ENCODE measurements at regions not wholly inside any gene's neighbourhood (a gene's known extent, or its start where the extent isn't known, plus 50 kb on each side); places are given as distances from the start of the nearest gene placed in this dataset.

DNA sequence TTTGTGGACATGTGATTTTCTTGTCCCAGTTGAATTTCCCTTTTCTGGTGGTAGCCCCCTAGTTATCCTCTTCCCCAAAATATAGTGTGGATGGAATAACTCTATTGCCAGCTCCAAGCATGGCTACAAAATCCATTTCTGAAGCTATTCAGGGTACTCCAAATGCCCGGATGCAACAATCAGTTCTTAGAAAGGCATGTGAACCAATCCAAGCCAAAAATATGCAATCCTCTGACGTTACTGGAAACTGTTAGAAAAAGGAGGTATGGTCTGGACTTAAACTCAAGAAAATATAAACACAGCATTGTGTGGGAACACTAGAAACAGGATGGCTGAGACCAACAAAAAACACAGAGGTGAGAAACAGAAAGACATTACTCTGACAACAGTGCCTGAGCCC is 347.0 kb downstream of the GPAM start:
- no peak for DNase-seq

DNA sequence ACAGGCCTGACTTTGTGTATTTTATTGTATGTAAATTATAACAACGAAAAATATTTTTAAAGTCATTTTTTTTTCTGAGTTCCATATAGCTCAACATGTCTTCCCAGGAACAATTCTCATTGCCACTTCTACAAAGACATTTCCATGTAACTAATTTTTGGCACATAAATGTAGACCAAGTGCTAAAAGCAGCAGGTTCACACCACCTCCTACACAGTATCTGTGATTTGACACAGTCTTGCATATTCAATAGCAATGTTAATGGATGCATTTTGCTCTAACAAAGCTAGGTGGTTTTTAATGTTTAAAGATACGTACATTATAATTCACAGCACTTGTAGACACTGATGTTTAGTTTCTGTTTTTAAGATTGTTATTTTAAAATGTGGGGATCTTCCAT is 346.5 kb downstream of the GPAM start:
- DNase-seq: no peak

DNA sequence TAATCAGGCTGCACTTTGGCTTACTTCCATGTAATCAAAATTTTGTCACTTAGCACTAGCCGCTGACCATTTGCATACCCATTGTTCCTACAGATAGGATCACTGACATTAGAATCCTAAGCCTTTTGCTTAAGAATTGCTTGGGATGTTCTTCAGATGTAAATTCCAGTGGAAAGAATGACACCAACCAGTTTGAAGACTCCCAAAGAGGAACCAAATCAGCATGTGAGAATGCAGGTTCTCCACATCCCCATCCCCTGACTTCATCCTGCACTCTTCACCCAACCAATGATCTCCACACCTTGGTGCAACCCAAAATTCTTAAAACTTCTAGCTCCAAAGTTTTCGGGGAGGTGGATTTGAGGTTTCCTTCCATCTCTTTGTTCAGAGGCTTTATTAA is 345.6 kb downstream of the GPAM start:
- DNase-seq: no peak

DNA sequence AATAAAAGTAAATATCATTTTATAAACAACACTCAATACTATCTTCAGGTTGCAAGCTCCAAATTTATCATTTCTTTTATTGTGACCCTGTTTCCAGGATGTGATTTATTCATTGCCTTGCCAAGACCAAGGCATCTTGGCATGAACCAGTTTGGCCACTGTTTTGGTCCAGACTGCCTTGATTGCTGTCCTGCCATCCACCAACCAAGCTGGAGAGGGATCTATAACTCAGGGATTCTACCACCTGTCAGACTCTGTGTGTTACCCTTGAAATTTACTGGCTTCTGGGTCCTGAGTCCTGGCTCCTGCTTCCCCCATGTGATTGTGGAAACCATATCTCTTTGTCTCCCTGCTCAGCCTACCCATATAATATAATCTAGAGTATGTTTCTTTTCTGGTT is 343.0 kb downstream of the GPAM start:
- no peak for DNase-seq

DNA sequence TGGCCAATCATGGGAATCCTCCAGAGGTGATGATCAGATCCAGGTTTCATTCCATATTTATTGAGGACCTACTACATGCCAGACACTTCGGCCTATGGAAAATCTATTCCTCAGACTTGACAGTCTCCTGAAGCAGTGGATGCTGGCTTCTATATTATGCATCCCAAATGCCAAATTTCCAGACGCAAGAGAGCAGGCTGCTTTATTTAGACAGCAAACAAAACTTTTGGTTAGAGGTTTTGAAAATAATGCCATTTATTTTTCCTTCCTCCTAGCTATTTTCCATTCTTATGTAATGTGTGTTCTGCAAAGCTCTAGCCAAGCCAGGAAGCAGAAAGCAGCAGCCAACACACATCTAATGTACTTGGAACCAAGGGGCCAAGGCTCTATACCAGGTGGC is 330.8 kb downstream of the GPAM start:
- DNase-seq: no peak

DNA sequence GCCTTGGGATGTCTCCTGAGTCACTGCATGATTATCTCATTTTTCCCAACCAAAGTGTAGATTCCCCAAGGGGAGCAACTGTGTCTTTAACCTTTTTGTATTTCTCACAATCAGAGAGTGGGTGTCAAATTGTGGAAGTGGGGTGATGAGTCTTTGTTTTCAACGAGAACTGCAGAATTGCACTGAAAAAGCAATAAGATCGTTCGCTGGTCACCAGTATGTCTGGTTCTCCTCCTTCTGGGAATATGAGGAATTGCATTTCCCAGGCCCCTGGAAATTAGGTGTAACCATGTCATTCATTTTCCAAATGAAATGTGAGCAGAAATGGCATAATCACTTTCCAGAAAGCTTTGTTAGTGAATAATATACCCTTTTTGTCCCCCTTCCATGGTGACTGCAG is 326.9 kb downstream of the GPAM start:
- no peak for DNase-seq

DNA sequence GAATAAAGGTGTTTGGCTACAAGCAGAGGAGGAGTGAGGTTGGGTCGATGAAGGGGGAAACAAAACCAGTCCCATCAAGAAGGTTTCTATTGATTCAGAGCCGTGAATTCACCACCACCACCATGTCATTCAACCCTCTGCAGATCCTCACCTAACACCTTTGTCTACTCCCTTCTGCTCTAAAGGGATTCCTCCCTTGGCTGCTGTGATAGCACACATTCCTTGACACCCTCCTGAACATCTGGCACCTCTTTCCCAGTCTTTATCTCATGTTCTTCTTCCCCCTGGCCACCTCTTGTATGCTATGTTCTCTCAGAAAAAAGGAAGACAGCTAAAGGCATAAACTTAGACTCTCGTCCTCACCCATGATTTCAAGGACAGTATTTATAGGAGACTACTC is 318.0 kb downstream of the GPAM start:
- no peak for DNase-seq

DNA sequence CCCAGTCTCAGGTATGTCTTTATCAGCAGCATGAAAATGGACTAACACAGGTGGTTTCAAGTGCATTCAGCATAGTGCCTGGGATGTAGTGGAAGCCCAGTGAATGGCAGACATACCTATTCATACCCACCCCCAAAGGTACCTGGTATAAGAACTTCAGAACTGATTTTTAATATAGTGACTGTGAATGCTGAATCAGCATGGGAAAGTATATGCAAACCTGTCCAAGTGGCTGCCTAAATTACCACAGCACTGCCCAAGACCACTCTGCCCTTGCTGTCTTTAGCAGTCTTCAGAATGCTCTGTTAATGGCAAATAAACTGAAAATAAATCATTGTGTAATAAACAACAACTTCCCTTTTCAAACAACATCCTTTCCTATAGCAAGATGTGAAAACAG is 312.1 kb downstream of the GPAM start:
- no peak for DNase-seq

DNA sequence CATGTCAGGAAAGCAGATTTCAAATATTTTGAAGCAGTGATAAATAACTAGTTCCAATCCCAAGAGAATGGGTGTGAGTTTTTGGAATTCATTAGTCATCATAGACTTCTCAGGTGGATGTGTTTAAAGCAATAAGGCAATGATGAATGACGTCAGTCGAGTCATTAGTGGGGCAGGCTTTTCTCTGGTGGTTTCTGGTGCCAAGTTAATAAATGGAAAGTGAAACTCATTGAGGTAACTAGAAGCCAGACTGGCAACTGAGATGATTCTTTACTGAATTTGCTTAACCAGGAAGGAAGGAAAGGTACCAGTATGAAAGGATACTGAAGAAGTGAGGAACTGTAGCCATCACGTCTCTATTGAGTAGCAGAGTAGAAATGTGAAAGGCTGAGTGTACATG is 311.0 kb downstream of the GPAM start:
- no peak for DNase-seq

DNA sequence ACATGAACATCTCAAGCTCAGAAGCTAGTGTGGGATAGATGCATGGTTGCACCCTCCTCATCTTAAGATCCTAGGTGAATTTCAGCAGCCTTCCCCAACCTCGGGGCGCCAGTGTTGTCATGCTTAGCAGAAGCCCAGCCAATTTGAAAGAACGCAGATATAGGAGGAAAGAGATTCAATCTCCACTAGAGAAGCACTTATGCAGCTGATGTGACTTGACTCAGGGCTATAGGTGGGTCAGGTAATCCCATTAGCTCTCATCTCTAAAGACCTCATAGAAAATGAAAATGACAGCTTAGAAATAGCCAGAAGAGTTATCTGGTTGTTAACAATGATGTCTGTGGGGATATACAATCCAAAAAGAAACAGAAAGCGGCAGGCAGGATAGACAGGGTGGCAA is 310.5 kb downstream of the GPAM start:
- DNase-seq: no peak

DNA sequence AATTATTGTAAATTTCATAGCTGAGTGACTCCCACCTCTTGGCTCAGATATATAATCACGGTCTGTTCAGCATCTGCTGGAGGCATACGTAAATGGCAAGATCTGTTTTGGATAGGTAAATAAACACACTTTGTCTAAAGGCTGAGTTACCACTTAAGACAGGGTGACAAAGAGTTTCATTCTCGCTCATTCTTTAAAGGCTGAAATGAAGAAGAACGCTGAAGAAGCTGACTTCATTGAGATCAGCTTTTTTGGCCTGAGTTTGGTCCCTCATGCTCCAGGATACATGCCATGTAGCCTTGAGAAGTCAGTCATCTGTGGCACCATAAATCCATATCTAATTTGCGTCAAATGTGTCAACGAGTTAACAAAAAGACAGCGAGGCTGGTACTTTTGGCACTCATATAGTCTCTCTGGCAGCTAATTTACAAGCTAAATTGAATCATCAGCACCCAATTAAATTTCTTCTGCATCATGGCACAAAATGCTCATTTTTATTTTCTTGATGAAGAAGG is 309.9 kb downstream of the GPAM start:
- no peak for DNase-seq

DNA sequence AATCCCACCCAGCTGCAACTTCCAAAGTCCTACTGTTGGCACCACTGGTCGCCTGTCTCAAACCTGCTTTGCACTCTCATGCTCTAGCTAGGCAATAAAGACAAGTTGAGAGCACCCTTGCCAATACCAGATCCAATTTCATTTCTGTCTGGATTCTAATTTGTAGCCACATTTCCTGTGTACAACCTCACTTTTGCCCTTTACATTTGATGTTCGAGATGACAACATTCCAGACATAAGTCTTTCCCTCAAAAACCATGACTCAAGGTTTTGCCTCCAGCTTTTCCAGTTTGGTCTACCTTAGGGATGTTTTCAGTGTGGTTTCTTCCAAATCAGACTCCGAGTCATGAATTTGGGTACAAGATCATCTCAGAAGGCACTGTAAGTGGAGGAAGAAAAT is 309.0 kb downstream of the GPAM start:
- DNase-seq: no peak

DNA sequence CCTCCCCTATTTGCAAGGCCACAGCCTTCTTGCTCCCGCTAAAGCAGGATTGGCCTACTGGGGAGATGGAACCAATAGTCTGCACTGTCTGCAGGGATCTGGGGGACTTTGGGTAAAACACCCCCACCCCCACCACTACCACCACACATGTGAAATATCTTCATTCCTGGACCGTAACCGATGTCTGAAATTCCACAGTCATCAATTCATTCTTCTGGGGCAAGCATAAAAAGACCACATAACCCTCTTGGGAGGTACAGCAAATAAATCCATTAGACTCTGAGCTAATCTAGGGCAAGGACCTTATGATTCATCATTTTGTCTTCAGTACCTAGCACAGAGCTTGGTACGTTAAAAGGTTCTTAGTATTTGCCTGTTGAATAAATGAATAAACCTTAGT is 307.8 kb downstream of the GPAM start:
- DNase-seq: no peak

DNA sequence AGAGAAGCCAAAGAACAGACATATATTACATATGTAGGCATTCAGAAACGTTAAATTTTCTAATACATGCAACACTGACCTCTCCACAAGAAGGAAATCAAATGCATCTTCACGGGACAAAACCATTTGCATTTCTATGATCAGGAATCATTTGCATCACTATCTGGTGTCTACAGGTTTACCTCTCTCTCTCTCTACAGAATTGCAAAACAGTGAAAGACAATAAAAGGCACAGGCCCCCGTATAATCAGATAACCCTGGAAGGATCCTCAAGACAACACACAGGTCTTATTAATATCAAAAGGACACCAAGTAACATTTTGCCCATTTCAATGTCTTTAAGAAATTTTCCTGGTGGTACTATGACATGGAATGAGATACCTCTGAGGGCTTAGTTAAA is 306.3 kb downstream of the GPAM start:
- no peak for DNase-seq

DNA sequence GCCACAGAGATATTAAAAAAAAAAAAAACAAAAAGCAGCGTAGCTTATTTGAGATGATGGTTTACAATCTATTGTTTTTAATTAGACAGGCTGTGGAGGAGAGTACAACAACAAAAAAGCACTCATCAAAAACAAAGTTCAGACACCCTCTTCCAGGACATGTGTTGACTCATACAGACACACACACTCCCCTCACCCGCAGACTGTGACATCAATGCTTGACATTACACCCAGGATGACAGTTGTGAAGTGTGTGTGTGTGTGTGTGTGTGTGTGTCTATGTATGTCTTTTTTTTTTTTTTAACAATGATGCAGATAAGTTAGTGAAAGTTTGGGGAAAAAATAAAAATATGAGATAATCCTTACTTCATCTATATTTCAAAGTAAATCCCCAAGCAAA is 303.6 kb downstream of the GPAM start:
- DNase-seq: no peak

DNA sequence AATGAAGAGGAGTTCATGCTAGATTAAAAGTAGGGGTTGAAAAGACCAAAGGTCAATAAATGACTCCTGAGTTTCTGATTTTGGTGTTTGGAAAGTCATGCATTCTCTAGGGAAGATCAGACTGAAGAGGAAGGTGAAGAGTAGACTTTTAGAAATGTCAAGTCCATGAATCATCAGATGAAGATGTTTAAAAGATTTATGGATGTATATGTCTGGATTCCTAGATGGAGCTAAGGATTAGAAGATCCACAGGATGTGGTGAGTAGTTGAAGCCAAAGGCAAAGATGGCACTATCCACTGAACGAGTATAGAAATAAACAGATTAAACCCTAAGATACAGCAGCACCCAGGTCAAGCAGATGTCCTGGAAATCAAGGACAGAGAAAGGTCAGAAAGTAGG is 298.5 kb downstream of the GPAM start:
- no peak for DNase-seq

DNA sequence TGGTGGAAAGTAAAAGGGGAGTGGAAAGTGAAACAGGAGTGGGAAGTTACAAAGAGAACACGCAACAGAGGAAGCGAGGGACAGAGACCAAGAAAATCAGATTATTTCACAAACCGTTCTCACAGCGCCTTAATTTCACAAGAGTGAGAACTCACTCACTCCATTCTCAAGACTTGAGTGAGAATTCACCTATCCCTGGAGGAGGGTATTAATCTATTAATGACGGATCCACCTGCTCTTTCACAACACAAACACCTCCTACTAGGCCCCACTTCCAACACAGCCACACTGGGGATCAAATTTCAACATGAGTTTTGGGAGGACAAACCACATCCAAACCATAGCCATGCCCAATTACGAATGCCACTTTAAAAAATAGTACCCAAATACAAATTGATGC is 297.6 kb downstream of the GPAM start:
- no peak for DNase-seq

DNA sequence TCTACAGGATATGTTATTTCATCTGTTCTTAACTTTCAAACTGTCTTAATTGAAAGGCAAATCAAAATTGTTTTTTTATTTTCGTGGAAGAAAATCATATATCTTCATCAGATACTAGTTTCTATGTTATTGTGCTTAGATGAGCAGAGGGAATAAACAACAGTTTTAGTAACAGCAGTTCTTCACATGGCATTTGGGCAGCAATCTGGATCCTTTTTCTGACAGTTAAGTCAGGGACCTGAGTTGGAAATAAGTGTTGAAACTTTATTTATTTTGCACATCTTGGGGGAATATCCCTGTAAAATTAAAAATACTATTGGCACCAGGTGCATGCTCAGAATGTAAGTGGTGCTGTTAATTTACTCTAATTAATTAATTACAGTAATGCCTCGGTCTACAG is 296.3 kb downstream of the GPAM start:
- DNase-seq: no peak

DNA sequence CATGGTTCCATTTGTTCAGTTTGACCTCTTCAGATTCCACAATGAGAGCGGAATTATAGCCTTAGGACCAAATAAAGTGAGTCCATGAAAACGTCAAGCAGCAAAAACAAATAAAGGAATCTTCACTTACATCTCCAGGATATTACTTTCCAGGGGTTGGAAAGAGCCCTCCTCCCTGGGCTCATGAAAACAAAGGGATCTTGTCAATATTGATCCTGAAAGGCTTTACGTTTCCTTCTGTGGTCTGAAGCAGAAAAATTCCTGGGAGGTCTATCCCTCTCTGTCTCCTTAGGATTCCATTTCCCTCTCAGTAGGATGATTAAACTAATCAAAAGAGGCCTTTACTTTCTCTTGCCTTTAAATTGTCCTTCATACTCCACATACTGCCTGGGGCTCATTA is 293.5 kb downstream of the GPAM start:
- no peak for DNase-seq

DNA sequence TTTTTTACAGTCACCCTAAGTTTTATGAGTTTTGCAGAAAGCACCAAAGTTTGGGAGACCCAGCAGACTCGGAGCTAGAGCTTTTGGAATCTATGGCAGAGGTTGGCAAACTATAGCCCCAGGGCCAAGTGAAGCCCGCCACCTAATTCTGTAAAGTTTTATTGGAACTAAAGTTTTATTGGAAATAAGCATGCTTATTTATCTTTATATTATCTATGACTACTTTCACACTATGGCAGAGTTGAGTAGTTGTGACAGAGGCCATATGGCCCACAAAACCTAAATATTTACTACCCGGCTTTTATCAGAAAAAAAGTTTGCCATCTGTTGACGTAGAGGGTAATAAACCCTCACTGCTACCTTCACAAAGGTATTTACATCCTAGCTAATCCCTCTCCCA is 267.6 kb downstream of the GPAM start:
- DNase-seq: no peak

DNA sequence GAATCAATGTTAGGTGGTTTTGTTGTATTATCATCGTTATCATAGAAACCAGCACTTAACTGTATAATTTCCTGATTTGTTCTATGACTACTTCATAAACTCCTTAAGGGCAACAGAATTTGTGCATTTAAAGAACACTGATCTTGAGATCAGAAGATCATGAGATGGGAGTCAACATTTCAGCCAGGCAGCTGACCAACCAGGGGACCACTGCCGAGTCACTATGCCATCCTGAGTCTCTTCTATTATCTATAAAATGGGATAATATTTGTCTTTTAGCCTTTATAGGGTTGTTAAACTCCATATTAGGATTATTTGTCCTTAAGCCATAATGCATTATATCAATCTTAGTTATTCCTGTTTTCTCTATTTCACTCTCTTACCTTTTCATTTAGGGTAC is 261.7 kb downstream of the GPAM start:
- no peak for DNase-seq

DNA sequence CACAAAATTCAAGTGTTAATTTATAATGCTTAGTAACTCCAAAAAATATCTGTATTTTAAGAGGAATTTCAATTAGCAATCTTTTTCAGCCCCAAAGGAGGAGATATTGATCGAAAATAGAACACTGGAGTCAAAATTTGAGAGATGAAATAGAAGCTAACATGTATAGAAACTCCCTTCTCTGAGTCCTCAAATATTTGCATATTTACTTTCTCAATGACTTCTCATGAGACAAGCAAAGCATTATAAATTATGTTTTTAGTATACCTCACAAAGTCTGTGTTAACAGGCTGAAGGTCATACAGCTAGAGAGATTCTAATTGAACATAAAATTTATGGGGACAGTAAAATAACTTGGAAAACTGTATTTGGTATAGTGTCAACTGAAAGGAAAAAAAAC is 260.5 kb downstream of the GPAM start:
- no peak for DNase-seq

DNA sequence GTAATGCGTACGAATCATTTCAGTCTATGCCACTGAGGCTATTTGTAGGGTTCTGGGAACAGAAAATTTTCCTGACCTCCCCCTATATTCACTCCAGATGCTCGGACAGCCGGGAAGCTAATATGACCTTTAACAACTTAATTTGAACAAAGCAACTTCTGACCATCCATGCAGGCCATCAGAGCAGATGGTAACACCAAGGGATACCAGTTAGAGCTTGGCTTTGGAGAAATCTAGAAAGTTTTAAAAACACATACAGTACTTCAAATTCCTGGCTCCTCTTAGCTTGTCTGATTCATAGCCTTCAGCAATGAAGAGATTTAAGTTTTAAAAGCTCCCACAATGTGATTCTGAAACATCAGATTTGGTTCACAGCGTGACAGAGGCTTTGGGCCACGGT is 257.3 kb downstream of the GPAM start:
- DNase-seq: no peak

DNA sequence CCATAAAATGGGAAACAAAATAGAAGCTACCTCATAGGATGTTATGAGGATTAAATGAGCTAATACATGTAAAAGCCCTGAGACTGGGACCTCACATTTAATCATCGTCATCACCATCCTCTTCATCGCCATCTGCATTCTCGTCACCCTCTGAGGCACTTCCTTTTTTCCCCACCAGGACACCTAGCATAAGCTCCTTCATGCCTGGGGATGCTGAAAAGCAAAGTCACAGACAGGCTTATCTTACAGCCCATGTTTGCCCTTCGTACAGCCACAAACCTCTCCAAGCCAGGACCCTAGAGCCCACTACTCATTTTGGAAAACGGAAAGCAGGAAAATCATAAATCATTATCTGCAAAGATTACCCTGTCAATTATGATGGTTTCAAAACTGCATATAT is 249.6 kb downstream of the GPAM start:
- DNase-seq: no peak

DNA sequence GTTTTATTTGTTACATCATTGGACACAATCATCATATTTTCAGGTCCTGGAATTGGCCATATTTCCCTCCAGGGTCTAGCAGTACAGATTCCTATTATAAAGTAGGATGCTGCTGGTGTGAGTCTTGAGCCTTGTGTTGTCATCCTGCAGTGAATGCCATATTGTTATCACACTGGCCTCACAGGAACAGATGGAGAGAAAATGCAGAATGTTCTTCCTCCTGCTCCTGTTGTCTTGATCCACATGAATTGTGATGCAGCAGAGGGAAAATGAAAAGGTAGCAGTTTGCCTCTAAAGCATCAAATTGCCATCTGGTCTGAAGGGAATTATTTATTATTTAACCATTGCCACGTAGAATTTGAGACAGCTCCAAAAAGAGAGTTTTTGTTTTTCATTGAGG is 248.6 kb downstream of the GPAM start:
- no peak for DNase-seq

DNA sequence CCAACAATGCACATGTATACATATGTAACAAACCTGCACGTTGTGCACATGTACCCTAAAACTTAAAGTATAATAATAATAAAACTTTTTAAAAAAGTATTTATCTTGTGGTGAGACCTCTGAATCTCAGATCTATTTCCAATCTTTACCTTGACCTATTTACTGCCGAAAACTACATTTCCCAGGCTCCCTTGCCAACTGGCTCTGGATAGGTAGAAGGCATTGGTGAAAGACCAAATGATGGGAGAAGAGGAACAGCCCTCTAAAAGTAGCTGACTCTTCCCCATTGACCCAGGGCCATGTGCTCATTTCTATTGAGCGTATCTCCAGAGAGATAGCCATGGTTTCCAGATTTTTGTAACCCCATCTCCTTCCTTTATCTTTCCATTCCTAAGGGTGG is 247.4 kb downstream of the GPAM start:
- no peak for DNase-seq
